Erythroblast (primary cell): ENCODE measurements at regions not wholly inside any gene's neighbourhood (a gene's known extent, or its start where the extent isn't known, plus 50 kb on each side); places are given as distances from the start of the nearest gene placed in this dataset.

Experiments
- DNase-seq, 2 experiments: peaks; one replicate each; lab custom pipeline; 2025; lab: John Stamatoyannopoulos, UW
- GATA1 ChIP-seq: IDR thresholded peaks from 2 replicates; pipeline ENCODE4 v1.6.1; 2011; ENCODE audit warnings: low read depth, mild to moderate bottlenecking, control low read depth, low read length, moderate library complexity
- POLR2A ChIP-seq: IDR thresholded peaks from 2 replicates; pipeline ENCODE4 v1.6.1; 2011; ENCODE audit warnings: mild to moderate bottlenecking, low read length

- TF ChIP-seq GATA1: no peak
- no peak for TF ChIP-seq POLR2A
- DNase-seq: no peak
Observed at GRCh38 chr22:48208894-48209293, 1446.4 kb downstream of the TBC1D22A start.

- DNase-seq: no peak
- TF ChIP-seq GATA1 (no peak), POLR2A (no peak)
Observed at GRCh38 chr22:48207919-48208535, 1445.6 kb downstream of the TBC1D22A start.

- TF ChIP-seq GATA1 (no peak), POLR2A (no peak)
- DNase-seq: no peak
Observed at GRCh38 chr22:48205790-48206189, 1443.3 kb downstream of the TBC1D22A start.

DNA sequence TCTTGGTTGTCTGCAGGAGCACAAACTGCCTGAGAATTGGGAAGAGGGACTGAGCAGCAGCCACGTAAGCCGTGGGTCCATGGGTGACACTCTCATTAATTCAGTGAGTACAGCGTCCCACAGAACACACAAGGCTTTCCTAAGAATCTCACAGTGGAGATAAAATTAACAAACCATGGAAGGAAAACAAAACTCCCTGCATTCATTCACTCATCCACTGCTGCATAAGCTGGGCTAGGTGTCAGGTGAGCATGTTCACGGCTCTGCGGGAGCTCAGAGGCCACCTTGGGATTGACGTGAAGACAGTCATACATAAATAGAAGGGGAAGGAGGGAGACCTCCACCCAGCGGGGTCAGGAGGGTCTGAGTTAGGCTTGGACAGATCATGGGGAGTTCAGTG, 1442.7 kb downstream of the TBC1D22A start:
- no peak for DNase-seq
- TF ChIP-seq GATA1 (no peak), POLR2A (no peak)

- no peak for DNase-seq
- no peak for TF ChIP-seq GATA1
- TF ChIP-seq POLR2A: no peak
Observed at GRCh38 chr22:48204296-48204695, 1441.8 kb downstream of the TBC1D22A start.

- DNase-seq: no peak
- TF ChIP-seq GATA1: no peak
- no peak for TF ChIP-seq POLR2A
Observed at GRCh38 chr22:48199667-48200066, 1437.2 kb downstream of the TBC1D22A start.

DNA sequence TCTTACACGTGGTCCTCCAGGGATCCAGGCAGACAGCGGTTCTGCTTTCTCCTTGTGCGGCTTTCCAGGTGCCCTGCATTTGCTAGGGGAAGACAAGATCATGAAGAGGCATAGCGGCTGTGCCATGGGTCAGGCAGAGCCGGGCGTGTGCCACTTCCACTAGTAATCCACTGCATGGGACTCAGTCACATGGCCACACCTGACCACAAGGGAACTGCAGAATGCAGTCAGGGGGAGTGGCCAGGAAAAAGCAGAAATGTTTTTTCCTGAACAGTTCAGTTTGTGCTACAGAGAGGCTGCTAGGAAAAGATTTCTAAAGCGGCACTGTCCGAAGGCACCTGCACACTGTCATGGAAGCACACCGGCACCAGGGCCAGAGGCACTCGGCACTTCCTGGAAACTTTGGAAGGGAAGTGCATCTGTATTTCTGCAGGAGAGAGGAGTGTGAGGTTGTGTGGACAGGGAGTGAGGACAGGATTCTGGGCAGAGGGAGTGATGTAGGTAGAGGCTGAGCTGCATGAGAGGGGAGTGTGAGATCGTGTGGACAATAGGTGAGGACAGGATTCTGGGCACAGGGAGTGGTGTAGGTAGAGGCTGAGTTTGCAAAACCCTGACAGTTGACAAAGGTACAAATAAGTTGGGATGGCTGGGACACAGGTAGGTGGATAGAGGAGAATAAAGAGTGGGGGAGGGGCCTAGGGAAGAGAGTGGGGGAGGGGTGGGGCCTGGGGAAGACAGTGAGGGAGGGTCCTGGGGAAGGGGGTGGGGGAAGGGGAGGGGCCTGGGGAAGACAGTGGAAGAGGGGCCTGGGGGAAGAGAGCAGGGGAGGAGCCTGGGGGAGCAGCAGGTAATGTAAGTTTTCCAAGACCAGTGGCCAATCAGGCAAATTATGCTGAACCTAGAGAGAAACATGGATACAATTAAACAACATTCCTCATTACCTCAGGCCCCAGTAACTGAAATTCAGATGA, 1436.3 kb downstream of the TBC1D22A start:
- TF ChIP-seq POLR2A (no peak), GATA1 (no peak)
- DNase-seq: no peak

GRCh38 chr22:48197189-48197690, 1434.8 kb downstream of the TBC1D22A start:
- no peak for DNase-seq
- TF ChIP-seq GATA1 (no peak), POLR2A (no peak)

DNA sequence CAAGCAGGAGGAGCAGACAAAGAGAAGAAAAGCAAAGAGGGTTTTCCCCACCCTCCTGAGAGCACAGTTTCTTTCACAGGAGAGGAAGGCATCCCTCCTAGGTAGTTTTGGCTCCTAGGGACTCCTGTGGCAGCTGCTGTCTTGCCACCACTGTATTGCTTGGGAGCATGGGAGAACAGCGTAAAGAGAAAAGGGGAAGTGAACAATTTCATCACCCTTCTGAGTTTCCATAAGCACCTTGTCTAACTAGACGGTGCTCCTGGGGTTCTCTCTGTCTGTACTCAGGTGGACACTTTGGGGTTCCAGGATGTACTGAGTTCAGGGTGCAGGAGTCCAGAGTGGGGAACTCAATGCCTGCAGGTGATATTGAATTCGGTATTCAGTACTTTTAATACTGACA, 1430.5 kb downstream of the TBC1D22A start:
- TF ChIP-seq POLR2A: no peak
- no peak for DNase-seq

DNA sequence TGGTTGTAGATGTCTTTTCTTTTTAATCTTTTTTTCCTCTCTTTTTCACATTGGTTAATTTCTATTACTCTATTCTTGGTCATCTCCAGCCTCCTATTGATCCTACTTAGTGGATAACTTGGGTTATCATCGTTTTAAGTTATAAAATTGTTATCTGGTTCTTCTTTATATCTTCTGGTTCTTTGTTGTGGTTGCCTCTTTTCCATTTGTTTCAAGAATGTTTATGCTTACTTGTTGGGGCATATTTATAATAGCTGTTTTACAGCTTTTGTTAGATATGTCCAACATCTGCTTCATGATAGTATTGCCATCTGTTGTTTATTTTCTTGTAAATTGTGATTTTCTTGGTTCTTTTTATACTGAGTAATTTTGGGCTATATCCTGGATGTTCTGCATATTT, 1429.6 kb downstream of the TBC1D22A start:
- TF ChIP-seq GATA1: no peak
- TF ChIP-seq POLR2A: no peak
- no peak for DNase-seq

DNA sequence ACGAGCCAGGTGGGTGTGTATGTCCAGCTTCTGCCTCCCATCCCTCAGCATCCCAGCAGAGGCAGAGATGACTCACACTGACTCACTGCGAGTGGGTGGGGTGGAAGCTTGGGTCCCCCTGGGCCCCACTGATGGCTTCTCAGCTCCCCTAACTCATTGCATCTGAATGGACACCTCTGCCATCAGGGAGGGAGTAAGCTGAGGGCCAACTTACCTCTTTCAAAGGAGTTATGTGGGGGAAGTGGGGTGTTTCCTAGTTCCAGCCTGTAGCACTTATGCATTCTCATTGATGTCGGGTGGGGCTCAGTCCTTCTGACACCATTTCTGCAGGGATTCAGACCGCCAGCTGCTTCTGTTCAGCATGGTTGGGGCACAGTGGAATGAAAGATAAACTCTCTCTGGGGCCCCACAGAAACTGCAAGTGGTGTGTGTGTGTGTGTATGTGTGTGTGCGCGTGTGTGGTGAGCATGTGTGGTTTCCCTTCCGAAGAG, 1425.8 kb downstream of the TBC1D22A start:
- DNase-seq: no peak
- TF ChIP-seq GATA1 (no peak), POLR2A (no peak)

DNA sequence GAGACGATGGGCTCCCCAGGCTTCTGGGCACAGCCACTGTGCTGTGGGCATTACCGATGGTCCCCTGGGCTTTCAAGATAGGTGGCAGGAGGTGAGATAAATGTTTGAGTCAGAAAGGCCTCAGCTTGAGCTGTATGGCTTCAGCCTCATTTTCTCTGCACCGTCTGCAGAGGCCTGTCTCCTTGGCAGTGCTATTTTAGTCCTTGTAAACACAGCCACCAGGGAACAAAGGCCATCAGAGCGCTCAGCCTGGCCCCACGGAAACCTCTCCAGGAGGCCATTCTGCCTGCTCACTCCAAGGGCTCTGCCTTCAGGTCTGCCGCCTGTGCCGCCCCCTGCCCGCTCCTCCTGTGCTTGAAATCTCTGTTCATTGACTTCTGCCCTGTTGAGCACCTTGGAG, 1424.9 kb downstream of the TBC1D22A start:
- DNase-seq: no peak
- TF ChIP-seq GATA1: no peak
- no peak for TF ChIP-seq POLR2A

- TF ChIP-seq POLR2A (no peak), GATA1 (no peak)
- no peak for DNase-seq
Observed at GRCh38 chr22:48186146-48186790, 1423.8 kb downstream of the TBC1D22A start.
